GM12874 (cell line): ENCODE measurements at regions not wholly inside any gene's neighbourhood (a gene's known extent, or its start where the extent isn't known, plus 50 kb on each side); places are given as distances from the start of the nearest gene placed in this dataset.

Source experiments
- CTCF ChIP-seq: IDR thresholded peaks from 2 replicates; pipeline ENCODE4 v1.5.1; 2011; ENCODE audit warnings: low read depth, mild to moderate bottlenecking, control low read depth, low read length, moderate library complexity; ENCODE audit not compliant: insufficient read depth

GRCh38 chr12:105852951-105853350 lies 285.8 kb downstream of the NUAK1 start:
- TF ChIP-seq CTCF, result no peak

GRCh38 chr12:105854071-105854470 lies 284.7 kb downstream of the NUAK1 start:
- no peak for TF ChIP-seq CTCF

- TF ChIP-seq CTCF, result no peak
These were observed 283.2 kb downstream of the NUAK1 start for GRCh38 chr12:105855361-105856047.

- TF ChIP-seq CTCF, result no peak
These were observed 282.7 kb downstream of the NUAK1 start for GRCh38 chr12:105856048-105856405.

GRCh38 chr12:105858981-105859710 lies 279.6 kb downstream of the NUAK1 start:
- TF ChIP-seq CTCF, result no peak

GRCh38 chr12:105860561-105861207 lies 278.1 kb downstream of the NUAK1 start:
- no peak for TF ChIP-seq CTCF

- no peak for TF ChIP-seq CTCF
These were observed 277.5 kb downstream of the NUAK1 start for GRCh38 chr12:105861227-105861626.
